Right lobe of liver (tissue), 6 donors: ENCODE measurements at regions not wholly inside any gene's neighbourhood (a gene's known extent, or its start where the extent isn't known, plus 50 kb on each side); places are given as distances from the start of the nearest gene placed in this dataset.
"Not testable (repeated sequence)": the region's sequence is repeated elsewhere in the genome, so short reads cannot be mapped to it uniquely, and the experiment has no call there.

ENCODE experiments used
- ATAC-seq, 4 donors: fragments of 200-7000 bp; cut with Tn5 transposase; one replicate each; pipeline ENCODE4 v1.9.1; 2020; ENCODE audit warnings: mild to moderate bottlenecking in 4 of 4, moderate library complexity in 4 of 4
- DNase-seq, 3 donors: peaks; one replicate each; pipeline ENCODE4 v3.0.0-alpha.2; 2020
- H3K27ac ChIP-seq, 3 donors: fragments of 200-600 bp; one replicate each; pipeline ENCODE4 v1.8.0; 2022
- H3K27me3 ChIP-seq, 2 donors: fragments of 200-600 bp; one replicate each; pipeline ENCODE4 v1.8.0; 2022
- H3K36me3 ChIP-seq, 4 donors: fragments of 200-600 bp; sonication (generic) in 1 of 4; one replicate each; pipeline versions ENCODE4 v1.5.1 to v1.8.0; 2017 to 2022; ENCODE audit warnings: control low read depth in 1 of 4
- H3K4me1 ChIP-seq, 4 donors: fragments of 200-600 bp; sonication (generic) in 1 of 4; one replicate each; pipeline versions ENCODE4 v1.5.1 to v1.8.0; 2017 to 2022; ENCODE audit warnings: control low read depth in 1 of 4
- H3K4me3 ChIP-seq, 3 donors: fragments of 200-600 bp; one replicate each; pipeline ENCODE4 v1.8.0; 2022
- H3K9me3 ChIP-seq, 4 donors: fragments of 200-600 bp; sonication (generic) in 1 of 4; one replicate each; pipeline versions ENCODE4 v1.5.1 to v1.8.0; 2017 to 2022; ENCODE audit warnings: control low read depth in 1 of 4
- CTCF ChIP-seq, 4 donors: fragments of 200-600 bp in 3 of 4; fragments of 450-650 bp in 1 of 4; IDR thresholded peaks; one replicate each; pipeline versions ENCODE4 v1.5.1 to v1.8.0; 2016 to 2022; ENCODE audit warnings: antibody characterized with exemption in 4 of 4, mild to moderate bottlenecking in 2 of 4
- POLR2A ChIP-seq: fragments of 450-650 bp; IDR thresholded peaks from one replicate; pipeline ENCODE4 v1.6.1; 2017; ENCODE audit warnings: antibody characterized with exemption, mild to moderate bottlenecking
- WGBS: methylation state at CpG from one replicate; pipeline ENCODE4 v1.1.6; 2018; ENCODE audit warnings: low coverage, low lambda C conversion rate; ENCODE audit not compliant: insufficient coverage; ENCODE audit errors: missing lambda C conversion rate; 5-methylcytosine and 5-hydroxymethylcytosine counted together
- intact Hi-C, 2 donors: fragments of 100-400 bp; cut with DNase I; formaldehyde crosslinking; loops; one replicate each; pipeline versions ENCODE4 v1.11.2 to v1.14.1; 2022
- donor health status: DM: no; HTN: yes; CAD: no.
- donor health status: DM: no; HTN: no; CAD: no.
- donor health status: DM: no; HTN: no; CAD: no.
- donor health status: DM: no; HTN: yes; CAD: no.
- donor health status: DM: no; HTN: yes; CAD: no.

GRCh38 chr9:65400886-65401285 is 115.9 kb upstream of the FOXD4L5 start:
- Histone ChIP-seq H3K27me3 (no peaks in the 10 kb centered on the region), H3K4me1 (no peaks in the 10 kb centered on the region), H3K9me3 (no peaks in the 10 kb centered on the region), H3K27ac (no peak overlapping the region), H3K36me3 (no peaks in the 10 kb centered on the region), H3K4me3 (no peak overlapping the region)
- intact Hi-C loops: no loop called here
- DNase-seq (peak in 1 of 3 donors; percentile 26), ATAC-seq (no peak)
- WGBS: 30% methylated on average over 2 of the region's 9 CpGs
- TF ChIP-seq POLR2A: no peak
- TF ChIP-seq CTCF (IDR thresholded peaks at IDR 0.05): no peak

GRCh38 chr9:65397763-65398719 is 113.0 kb upstream of the FOXD4L5 start:
- intact Hi-C loops, ATAC-seq, H3K27me3 ChIP-seq, H3K27ac ChIP-seq, H3K4me3 ChIP-seq, H3K36me3 ChIP-seq, H3K4me1 ChIP-seq, H3K9me3 ChIP-seq, DNase-seq: not testable (repeated sequence)
- 80% methylated on average over 28 of the region's 42 CpGs for WGBS

- intact Hi-C loops, H3K27ac ChIP-seq, H3K4me1 ChIP-seq, H3K27me3 ChIP-seq, H3K36me3 ChIP-seq, DNase-seq, H3K4me3 ChIP-seq, ATAC-seq, H3K9me3 ChIP-seq: not testable (repeated sequence)
- whole genome bisulfite sequencing: 69% methylated on average over 7 of the region's 20 CpGs
Observed at GRCh38 chr9:65397226-65397625, 112.2 kb upstream of the FOXD4L5 start.

- H3K4me3 ChIP-seq, H3K4me1 ChIP-seq, ATAC-seq, DNase-seq, H3K27me3 ChIP-seq, H3K27ac ChIP-seq, H3K9me3 ChIP-seq, H3K36me3 ChIP-seq, intact Hi-C loops: not testable (repeated sequence)
- 92% methylated on average over 2 of the region's 10 CpGs for WGBS
Observed at GRCh38 chr9:65396601-65397000, 111.6 kb upstream of the FOXD4L5 start.

- H3K4me3 ChIP-seq, intact Hi-C loops, ATAC-seq, H3K27me3 ChIP-seq, DNase-seq, H3K36me3 ChIP-seq, H3K9me3 ChIP-seq, H3K27ac ChIP-seq, H3K4me1 ChIP-seq: not testable (repeated sequence)
- no CpG with 5 or more reads among the region's 15 CpGs for WGBS
Observed at GRCh38 chr9:65395789-65396188, 110.8 kb upstream of the FOXD4L5 start.

- H3K27ac ChIP-seq, ATAC-seq, H3K4me1 ChIP-seq, H3K27me3 ChIP-seq, H3K9me3 ChIP-seq, H3K36me3 ChIP-seq, H3K4me3 ChIP-seq, DNase-seq, intact Hi-C loops: not testable (repeated sequence)
- WGBS: 85% methylated on average over 14 of the region's 25 CpGs
Observed at GRCh38 chr9:65395121-65395520, 110.1 kb upstream of the FOXD4L5 start.

- ATAC-seq, H3K27ac ChIP-seq, H3K4me1 ChIP-seq, intact Hi-C loops, H3K36me3 ChIP-seq, H3K4me3 ChIP-seq, DNase-seq, H3K27me3 ChIP-seq, H3K9me3 ChIP-seq: not testable (repeated sequence)
- WGBS: 58% methylated on average over 11 of the region's 12 CpGs
Observed at GRCh38 chr9:65393111-65393810, 108.3 kb upstream of the FOXD4L5 start.

GRCh38 chr9:65392611-65393010 is 107.6 kb upstream of the FOXD4L5 start:
- H3K27me3 ChIP-seq, H3K9me3 ChIP-seq, H3K36me3 ChIP-seq, H3K4me1 ChIP-seq, H3K4me3 ChIP-seq, intact Hi-C loops, H3K27ac ChIP-seq, ATAC-seq, DNase-seq: not testable (repeated sequence)
- 21% methylated on average over 3 of the region's 6 CpGs for WGBS

- H3K27ac ChIP-seq, intact Hi-C loops, H3K27me3 ChIP-seq, H3K4me1 ChIP-seq, H3K4me3 ChIP-seq, H3K36me3 ChIP-seq, H3K9me3 ChIP-seq: not testable (repeated sequence)
- peak in 2 of 3 donors; percentile 65 to 66 for DNase-seq
- WGBS: 74% methylated on average over 12 of the region's 17 CpGs
- ATAC-seq: peak in 1 of 4 donors; percentile 57
Observed at GRCh38 chr9:65389710-65390109, 104.7 kb upstream of the FOXD4L5 start.

GRCh38 chr9:65389216-65389615 is 104.2 kb upstream of the FOXD4L5 start:
- ATAC-seq, DNase-seq, H3K9me3 ChIP-seq, H3K27me3 ChIP-seq, intact Hi-C loops, H3K36me3 ChIP-seq, H3K4me3 ChIP-seq, H3K4me1 ChIP-seq, H3K27ac ChIP-seq: not testable (repeated sequence)
- WGBS: 93% methylated on average over 8 of the region's 28 CpGs
